RPMI8226 (cell line): ENCODE measurements at regions not wholly inside any gene's neighbourhood (a gene's known extent, or its start where the extent isn't known, plus 50 kb on each side); places are given as distances from the start of the nearest gene placed in this dataset.

ENCODE experiments used
- DNase-seq: peaks from one replicate; pipeline ENCODE4 v3.0.0-alpha.2; 2015

DNA sequence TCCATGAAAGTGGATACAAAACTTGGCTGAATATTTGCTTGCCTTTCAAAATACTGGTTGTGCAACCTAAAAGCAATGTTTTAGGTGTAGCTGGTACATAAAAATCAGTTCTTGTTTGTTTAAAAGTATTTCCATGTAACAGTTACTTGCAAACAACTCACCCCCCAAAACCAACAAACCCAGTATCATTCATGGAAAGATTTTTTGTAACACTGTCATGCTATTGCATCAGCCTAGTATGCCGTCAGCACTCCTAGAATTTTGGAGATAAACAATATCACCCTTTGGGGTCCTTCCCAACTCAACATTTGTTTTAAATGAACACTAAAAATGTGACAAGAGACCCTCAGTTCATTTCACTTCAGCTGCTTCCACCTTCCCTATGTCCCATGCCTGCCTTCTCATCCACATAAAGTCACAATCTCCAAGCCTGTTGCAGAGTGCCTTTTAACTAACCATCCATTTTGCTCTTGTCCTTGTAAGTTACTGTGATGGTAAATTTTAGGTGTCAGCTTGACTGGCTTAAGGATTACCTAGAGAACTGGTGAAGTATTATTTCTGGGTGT lies 425.3 kb downstream of the DUSP10 start:
- DNase-seq = no peak

DNA sequence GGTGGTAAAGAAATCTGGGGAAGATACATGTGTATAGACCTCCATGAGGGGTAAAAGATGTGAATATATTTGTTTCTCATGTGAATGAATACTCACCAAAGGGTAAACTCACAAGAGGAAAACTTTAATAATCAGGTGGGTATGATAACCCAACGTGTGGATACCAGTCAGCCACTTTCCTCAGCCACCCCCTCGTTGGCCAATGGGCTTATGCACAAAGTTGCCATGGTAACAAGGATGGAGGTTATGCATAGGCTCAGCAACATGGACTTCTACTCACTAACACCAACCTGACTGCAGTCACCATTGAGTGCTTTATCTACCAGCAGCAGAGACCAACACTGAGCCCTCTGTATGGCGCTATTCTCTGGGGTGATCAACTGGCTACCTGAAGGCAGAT lies 424.4 kb downstream of the DUSP10 start:
- DNase-seq = no peak

DNA sequence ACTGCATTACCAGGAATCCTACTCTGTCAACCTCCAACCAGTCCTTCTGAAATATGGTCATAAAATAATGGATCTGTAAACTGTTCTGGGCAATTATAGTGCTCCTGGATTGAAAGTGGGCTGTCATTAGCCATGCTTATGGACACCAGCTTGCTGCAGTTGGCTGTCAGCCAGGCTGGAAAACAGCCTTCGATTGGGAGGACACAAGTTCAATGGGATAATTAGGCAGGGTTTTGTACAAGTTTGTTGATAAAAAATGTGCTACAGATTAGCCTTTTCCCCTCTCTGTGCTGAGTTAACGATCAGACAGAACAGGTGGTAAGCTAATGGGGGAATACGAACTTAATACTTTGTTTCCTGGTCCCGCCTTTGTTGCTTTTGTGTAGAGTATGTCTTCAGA lies 413.9 kb downstream of the DUSP10 start:
- no peak for DNase-seq

DNA sequence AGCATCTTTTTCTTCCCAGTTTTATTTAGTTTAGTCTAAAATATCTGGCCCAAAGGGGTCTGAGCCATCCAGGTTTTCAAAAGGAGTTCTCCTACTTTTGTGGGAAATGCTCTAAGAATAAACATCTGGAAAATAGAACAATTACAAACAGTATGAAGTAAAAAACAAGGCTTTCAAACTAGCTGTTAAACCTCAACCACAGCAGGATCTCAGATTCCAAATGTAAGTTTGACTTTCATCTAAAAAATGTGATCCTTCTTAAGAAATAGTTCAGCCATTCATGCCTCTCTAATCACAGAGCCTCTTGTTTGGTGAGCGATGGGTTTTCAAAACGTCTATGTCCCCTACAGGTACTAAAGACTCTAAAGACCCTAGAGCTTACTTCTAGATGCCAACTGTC lies 413.5 kb downstream of the DUSP10 start:
- DNase-seq = no peak

DNA sequence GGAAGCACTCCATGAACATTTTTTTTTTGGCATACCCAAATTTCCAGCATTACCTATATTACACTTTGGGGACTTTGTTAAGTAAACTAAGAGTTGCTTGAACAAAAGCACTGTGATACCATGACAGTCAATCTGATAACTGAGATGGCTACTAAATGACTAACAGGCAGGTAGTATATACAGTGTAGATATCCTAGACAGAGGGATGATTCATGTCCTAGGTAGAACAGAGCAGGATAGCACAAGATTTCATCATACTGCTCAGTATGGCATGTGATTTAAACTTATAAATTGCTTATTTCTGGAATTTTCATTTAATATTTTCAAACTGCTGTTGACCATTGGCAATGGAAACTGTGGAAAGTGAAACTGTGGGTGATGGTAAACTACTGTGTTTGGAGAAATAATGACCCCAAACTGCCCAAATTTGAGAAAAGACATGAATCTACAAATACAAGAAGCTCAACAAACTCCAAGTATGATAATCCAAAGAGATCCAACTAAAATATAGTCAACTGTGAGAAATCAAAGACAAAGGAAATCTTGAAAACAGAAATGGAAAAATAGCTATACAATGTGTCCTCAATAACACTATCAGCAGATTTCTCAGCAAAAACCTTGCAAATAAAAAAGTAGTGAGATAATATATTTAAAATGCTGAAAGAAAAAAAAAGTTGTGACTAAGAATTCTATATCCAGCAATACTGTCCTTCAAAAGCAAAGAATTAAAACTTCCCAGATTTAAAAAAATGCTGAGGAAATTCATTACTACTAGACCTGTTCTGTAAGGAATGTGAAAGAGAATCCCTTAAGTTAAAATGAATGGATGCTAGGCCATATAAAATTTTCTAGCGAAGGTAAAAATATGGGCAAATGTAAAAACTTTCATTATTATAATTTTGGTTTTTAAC lies 410.4 kb downstream of the DUSP10 start:
- no peak for DNase-seq

DNA sequence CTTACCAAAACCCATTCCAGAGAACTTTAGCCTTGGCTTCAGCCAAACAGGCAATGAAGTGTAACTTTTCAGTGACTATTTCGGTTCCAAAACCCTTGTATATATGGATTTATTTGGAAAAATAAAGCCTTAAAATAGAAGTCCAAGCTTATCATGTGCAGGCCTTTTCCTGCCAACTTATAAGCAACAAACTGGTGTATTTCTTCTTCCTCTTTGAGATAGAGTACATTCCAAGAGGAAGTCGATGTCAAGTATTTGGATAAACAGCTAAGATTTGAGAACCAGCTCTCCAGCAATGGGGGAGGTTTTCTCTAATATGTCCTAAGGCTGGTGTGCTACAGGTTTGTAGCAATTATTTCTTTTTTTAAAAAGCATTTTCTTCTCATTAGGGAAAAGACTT lies 407.8 kb downstream of the DUSP10 start:
- DNase-seq = no peak

DNA sequence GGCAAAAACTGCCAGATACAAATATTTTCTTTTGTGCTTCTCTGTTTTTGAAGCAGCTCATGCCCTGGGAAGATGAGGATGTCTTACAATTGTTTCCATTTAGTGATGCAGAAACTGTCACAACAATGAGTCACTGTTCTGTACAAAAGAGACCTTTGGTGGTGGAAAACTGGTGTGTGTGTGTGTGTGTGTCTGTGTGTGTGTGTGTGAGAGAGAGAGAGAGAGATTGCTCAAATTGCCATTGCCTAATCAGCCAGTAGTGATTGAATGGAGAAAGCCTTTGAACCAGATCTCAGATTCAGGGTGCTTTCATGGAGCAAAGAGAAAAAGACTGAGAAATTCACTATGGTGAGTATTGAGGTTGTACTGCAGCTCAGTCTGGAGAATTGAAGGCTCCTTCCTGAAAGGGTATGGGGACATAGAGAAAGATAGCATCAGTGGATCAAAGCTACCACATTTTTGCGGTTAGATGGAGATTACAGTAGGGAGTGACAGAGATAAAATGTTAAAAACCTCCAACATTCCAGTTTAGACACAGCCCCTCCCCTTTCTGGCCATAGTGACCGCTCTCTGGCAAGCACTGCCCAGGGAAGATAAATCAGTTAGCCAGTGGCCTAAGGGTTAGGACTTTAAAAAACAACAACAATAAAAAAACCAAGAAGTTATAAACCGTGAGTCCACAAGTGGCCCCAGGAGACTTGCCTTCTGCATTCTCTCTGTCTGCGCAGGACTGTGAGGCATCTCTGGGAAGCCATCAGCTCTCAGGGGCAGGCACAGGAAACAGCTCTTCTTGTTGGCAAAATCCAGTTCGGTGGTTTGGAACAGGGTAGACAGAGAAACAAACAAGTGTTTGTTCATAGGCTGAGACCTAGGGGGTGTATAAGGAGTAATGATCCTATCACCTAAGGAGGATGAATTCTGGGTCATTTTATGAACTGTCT lies 406.5 kb downstream of the DUSP10 start:
- DNase-seq = no peak

DNA sequence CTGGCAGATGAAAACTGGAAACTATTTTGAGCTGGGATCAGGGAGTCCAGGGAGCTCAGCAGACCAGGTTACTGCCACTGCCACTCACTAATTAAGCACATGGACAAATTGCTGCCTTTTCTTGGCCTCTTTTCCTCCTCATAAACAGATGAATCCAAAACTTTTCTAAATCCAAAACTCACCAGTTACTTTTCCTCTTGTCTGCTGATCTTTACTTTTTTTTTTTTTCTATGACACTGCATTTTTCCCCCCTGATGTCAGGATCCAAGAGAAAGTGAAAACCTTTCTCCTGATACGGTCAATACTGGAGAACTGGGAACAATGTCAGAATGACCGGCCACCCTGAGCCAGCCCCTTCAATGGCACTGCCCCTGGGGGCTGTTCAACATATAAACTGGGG lies 405.8 kb downstream of the DUSP10 start:
- DNase-seq = no peak

DNA sequence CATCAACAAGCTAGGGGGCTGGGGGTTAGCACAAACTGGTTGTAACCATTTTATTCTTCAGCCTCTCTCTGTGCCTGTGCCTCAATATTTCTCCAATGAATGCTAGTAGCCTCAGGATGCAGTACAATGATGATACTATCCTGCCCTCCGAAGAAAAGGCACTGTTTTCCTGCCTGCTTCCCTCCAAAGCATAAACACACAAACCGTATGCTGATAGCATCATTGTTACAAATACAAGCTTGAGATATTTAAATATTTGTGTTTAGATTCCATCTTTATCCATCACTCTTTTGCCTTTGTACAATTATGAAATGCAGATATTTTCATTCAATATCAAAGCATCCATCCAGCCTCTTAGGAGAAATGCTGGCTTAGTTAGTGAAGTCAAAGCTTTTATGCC lies 404.8 kb downstream of the DUSP10 start:
- no peak for DNase-seq

DNA sequence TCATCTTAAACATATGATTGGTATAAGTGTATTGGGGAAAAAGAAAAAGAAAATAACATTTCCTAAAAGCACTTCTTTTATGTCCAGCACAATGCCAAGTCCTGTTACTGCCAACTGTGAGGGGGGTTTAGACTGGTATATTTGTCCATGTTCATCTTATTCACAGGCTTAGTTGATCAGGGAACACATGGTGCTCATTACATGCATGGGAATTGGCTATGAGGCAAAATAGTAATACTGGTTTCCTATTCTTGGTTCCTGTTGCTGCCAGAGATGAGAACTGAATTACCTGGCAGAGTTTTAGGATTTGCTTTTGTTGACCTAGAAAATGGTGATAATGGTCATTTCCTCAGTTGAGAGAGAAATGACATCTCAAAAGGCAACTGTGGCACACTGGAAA lies 398.8 kb downstream of the DUSP10 start:
- DNase-seq = no peak

DNA sequence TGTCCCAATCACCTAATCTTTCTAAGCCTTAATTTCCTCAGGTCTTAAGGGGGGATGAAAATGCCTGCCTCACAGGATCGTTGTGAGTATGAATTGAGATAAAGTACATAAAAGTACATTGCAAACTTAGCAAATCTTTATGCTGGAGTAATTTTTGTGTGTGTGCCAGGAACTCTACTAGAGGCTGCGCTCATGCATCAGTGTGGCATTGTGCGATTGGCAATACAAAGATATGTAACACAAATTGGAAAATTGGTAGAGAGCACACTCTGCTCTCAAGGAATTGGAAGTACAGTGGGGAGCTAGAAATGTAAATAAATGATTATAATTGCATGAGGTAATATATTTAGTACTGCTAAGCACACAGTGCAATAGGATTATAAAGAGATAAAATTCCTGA lies 398.3 kb downstream of the DUSP10 start:
- no peak for DNase-seq

DNA sequence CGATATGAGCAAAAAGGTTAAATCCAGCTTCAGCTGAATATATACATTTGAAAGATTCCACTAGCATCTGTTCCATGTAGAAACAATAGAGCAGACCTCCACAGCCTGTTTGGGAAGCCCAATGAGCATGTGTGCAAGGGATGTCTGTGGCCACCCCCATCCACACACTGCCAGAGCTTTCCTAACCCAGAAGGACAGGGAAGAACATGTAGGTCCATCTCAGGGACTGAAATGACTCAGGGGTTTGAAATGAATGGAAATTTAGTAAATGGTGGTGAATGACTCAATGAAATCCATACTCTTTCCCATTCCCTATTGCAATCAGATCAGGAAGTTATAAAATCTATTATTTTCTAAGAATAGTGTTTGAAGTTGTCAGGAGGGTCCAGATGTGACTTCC lies 397.2 kb downstream of the DUSP10 start:
- no peak for DNase-seq

DNA sequence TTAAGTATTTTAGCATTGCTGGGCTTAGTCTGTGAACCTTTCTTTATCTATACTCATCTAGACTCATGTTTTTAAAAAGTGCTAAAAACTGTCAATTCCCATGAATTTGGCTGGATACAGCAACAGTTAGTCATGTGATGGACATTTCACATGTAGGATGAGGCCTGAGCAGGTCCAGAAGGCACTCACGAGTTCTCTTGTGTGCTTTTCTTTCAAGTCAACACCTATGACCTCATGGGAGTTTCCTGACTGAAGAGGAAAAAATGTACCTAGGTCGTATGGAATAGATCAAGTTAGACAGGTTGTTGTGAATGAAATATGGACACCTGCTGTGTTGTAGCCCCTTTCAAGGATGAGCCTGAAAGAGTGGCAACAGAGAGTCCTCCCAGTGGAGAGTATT lies 394.2 kb downstream of the DUSP10 start:
- no peak for DNase-seq

DNA sequence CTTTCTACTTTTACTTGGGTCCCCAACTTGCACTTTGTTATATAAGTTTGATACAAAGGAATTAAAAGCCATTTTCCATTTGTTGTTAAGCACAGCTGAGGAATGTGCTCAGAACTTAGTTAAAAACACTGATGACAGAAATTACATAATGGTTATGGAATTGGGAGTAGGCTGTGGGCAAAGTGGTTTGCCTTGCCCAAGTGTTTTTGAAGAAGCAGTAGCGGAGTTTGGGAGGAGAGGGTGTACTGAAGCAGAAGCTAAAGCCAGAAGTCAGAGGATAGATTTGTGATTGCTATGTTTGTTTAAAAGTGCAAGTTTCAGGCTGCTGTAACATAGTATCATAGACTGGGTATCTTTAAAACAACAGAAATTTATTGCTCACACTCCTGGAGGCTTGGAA lies 391.8 kb downstream of the DUSP10 start:
- no peak for DNase-seq

DNA sequence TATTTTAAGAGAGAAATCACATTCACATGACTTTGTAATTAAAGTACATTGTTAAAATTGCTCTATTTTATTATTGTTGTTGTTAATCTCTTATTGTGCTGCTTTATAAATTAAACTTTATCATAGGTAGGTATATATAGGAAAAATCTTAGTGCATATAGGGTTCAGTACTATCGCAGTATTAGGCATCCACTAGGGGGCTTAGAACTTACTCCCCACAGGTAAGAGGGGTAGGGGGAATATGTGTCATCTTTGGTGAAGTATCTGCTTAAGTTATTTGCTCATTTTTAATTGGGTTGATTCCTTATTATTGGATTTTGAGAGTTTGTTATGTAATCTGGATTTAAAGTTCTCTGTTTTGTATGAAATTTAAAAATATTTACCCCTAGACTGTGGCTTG lies 385.2 kb downstream of the DUSP10 start:
- DNase-seq = no peak

DNA sequence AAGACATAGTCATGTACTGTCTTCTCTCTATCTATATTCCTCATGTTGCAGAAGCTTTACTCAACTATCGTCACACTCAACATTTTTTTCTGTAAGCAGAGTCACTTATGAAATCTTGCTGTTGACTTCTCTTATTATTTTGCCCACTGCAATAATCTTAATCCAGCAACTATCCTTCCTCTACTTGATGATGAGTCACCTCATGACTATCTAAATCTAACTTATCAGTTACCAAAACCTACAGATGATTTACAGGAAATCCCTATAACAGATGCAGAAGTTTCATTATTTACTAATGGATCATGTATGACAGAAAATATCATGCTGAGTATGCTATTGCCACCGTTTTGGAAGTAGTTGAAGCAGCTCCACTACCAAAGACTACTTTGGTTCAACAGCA lies 378.9 kb downstream of the DUSP10 start:
- no peak for DNase-seq

DNA sequence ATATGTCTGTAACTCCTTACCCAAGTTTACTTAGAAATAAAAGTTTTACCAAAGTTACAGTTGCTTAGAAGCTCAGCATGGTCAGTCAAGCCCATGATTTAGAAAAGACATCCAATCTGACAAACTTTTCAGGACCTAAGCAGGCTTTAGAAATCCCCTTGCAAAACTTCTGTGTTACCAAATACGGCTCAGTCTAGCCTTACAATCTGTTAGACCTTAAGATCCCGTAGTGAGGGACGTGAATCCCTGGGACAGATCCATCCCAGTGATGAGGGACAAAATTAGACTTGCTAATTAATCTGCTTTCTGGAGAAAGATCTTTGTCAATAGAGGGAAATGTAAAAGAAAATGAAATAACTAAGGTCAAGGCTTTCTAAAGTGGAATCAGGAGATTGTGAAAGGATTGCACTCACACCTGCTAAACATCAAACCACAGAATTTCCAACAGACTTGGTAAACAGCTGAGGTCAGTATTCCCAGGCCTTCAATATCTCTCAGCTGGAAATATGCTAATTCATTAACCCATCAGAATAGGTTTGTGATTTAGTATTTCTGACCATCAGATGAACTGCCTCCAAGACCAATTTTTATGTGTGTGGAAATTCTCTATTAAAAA lies 375.3 kb downstream of the DUSP10 start:
- DNase-seq = no peak

DNA sequence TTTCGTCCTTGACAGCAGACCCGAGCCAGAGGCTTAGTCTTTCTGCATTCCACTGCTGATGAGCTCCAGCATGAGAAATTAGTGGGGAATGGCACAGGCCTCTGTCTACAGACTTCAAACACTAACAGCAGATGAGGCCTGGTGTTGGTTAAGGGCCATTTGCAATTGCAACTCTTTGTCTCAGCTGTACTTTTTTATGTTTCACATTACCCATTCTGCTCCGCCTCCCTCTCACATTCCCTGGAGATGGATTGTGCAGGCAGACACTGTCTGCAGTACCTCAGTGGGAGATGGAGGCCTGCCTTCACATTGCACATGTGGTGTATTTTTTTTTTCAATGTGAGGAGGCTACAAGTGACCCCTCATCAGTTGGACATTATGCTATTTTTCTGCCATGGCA lies 370.2 kb downstream of the DUSP10 start:
- no peak for DNase-seq

DNA sequence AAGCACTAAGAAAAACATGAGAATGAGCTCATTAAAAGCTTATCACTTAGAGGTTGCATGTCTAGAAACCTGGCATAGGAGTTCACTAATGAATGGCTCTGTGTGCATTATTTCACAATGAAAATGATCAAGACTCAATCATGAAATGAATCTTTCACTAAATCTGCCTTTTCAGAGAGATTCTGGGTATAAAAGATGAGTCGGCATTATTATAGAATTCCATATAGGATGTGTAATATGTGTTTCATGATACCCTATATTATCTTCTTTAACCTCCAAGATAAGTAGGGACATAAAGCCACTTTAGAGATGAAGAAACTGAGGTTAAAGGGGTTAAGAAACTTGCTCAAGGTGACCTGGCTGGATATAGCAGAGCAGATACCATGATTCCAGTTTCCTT lies 368.1 kb downstream of the DUSP10 start:
- no peak for DNase-seq

DNA sequence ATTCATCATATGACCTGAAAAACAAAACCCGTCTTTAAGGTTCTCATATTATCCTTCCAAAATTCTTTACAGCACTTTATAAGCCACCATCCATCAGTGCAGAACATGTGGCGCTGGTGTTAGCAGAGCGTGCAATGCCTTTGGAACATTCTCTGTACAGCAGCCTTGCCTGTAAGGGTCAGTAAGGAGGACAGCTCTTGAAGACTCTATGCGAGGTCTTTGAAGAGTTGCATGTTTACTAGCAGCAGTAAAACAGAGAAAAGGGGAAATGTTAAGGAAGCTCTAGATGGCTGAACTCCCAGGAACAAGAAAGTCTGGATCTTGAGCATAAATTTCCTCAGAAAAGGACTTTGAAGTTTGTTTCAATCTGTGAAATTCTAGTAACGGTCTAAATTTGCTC lies 365.6 kb downstream of the DUSP10 start:
- DNase-seq = no peak

DNA sequence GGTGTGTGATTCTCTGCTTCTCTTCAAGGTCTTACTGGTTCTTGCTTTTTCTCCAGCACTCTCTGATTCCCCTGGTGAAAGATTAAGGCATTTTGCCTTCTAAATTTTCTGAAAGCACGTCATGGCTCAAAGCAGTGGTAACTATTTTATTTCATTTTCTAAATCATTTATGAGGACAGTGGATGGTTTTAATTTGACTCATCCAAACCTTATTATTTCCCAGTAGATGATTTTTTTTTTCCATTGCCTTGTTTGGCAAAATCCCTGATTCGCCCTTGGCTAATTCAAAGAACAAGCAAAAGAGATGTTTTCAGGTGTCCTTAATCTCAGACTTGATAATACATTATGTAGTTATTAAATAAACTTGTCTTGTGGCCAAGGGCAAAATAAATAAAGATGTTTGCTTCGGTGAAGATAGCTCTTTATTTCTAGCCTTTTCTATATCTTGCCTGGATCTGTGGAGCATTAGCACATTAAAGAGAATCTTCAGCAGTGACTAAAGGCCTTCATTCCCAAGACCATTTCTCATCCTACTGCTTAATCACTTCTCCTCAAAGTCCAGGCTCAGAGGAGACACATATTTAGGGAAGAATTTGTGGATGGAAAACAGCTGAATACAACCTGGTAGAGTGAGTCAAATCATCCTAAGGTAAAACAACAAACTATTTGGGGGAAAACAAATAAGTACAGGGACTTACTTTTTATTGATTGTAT lies 359.8 kb downstream of the DUSP10 start:
- no peak for DNase-seq

DNA sequence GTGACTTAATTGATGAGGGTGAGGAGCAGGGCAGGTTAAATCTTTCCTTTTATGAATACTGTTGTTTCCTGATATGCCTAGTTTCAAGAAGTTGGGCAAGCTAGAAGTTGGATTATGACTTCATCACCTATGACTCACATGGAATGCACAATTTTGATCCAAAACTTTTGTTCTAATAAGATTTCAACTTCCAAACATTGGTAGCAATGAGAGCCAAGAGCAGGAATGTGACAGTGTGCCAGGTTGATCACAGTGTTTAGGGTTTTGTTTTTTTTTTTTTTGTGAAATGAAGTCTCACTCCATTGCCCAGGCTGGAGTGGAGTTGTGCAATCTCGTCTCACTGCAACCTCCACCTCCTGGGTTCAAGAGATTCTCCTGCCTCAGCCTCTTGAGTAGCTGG lies 349.4 kb downstream of the DUSP10 start:
- DNase-seq = no peak
